A549 (cell line): ENCODE measurements at regions not wholly inside any gene's neighbourhood (a gene's known extent, or its start where the extent isn't known, plus 50 kb on each side); places are given as distances from the start of the nearest gene placed in this dataset.

ENCODE experiments used
- CTCF ChIP-seq: fragments of >200 bp; sonication (Bioruptor Twin); formaldehyde crosslinking; IDR thresholded peaks from 3 replicates; pipeline ENCODE4 v1.5.1; 2016
- ELK1 ChIP-seq: fragments of 150-350 bp; IDR thresholded peaks from 2 replicates; pipeline ENCODE4 v1.6.1; 2014; ENCODE audit warnings: low read depth, mild to moderate bottlenecking, low read length
- EP300 ChIP-seq, 2 experiments: fragments of >200 bp; sonication (Bioruptor Twin); formaldehyde crosslinking; IDR thresholded peaks; 2 replicates in 1 of 2; 3 replicates in 1 of 2; pipeline ENCODE4 v1.6.1; 2016 to 2017
- MYC ChIP-seq: IDR thresholded peaks from 2 replicates; pipeline ENCODE4 v1.6.1; 2012; ENCODE audit warnings: mild to moderate bottlenecking, inconsistent platforms, low read length, improper control_type of control experiment, borderline replicate concordance
- RCOR1 ChIP-seq: fragments of 150-350 bp; IDR thresholded peaks from 2 replicates; pipeline ENCODE4 v1.6.1; 2014; ENCODE audit warnings: antibody characterized with exemption, low read length, low read depth
- RFX5 ChIP-seq: fragments of 450-650 bp; IDR thresholded peaks from 2 replicates; pipeline ENCODE4 v1.7.1; 2014; ENCODE audit warnings: antibody characterized with exemption, mild to moderate bottlenecking, moderate library complexity

- TF ChIP-seq MYC: no peak
- TF ChIP-seq ELK1: no peak
- TF ChIP-seq EP300 (IDR thresholded peaks at IDR 0.05): no peak
- TF ChIP-seq RFX5: no peak
- no peak for TF ChIP-seq RCOR1
- TF ChIP-seq CTCF: no peak
Observed at GRCh38 chr13:22240716-22241115, 569.8 kb downstream of the FGF9 start.
